GM06990 (cell line): ENCODE measurements at regions not wholly inside any gene's neighbourhood (a gene's known extent, or its start where the extent isn't known, plus 50 kb on each side); places are given as distances from the start of the nearest gene placed in this dataset.
"Not testable (repeated sequence)": the region's sequence is repeated elsewhere in the genome, so short reads cannot be mapped to it uniquely, and the experiment has no call there.

Experiments
- DNase-seq: peaks from one replicate; pipeline ENCODE4 v3.0.0-alpha.2; 2011; ENCODE audit not compliant: insufficient read length; ENCODE audit errors: extremely low read depth
- H3K27me3 ChIP-seq: replicated peaks from 2 replicates; pipeline ENCODE4 v1.6.0; 2011; ENCODE audit warnings: low read length; ENCODE audit not compliant: control insufficient read depth, insufficient read depth
- H3K36me3 ChIP-seq: 2 replicates; pipeline ENCODE4 v1.5.1; 2011; ENCODE audit warnings: low read length; ENCODE audit not compliant: control insufficient read depth, insufficient read depth
- H3K4me3 ChIP-seq: replicated peaks from 2 replicates; pipeline ENCODE4 v1.5.1; 2011; ENCODE audit warnings: low read depth, mild to moderate bottlenecking, control low read depth, low read length
- CTCF ChIP-seq: IDR thresholded peaks from 2 replicates; pipeline ENCODE4 v1.5.1; 2011; ENCODE audit warnings: low read length, control low read depth, mild to moderate bottlenecking, inconsistent platforms; ENCODE audit not compliant: insufficient read depth, poor library complexity, severe bottlenecking

DNA sequence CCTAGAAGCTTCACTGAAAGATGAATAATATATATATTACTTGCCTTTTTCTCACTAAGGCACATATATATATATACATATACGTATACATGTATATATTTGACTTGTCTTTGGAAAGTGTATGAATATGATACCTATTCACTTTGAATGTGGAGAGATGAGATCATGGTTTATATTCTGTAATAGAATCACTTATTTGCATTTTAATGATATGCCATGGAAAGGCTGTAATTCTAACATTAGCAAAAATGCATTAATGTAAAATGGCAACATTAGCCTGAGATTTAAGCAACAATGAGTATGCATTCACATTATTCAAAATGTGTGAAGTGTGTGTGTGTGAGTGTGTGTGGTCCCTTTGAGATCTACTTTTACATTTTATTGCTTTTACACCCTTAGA lies 54.5 kb upstream of the PRKD1 start:
- TF ChIP-seq CTCF: no peak
- no peak for DNase-seq
- H3K36me3 ChIP-seq: no peaks in the 10 kb centered on the region

GRCh38 chr14:29982993-29983392 lies 55.3 kb upstream of the PRKD1 start:
- Histone ChIP-seq H3K4me3 (no peak overlapping the region), H3K27me3 (no peaks in the 10 kb centered on the region), H3K36me3 (no peaks in the 10 kb centered on the region)
- no peak for DNase-seq
- TF ChIP-seq CTCF: no peak

More for the DNA sequence above, 54.5 kb upstream of the PRKD1 start:
- Histone ChIP-seq H3K4me3 (no peak overlapping the region), H3K27me3 (no peaks in the 10 kb centered on the region)

DNA sequence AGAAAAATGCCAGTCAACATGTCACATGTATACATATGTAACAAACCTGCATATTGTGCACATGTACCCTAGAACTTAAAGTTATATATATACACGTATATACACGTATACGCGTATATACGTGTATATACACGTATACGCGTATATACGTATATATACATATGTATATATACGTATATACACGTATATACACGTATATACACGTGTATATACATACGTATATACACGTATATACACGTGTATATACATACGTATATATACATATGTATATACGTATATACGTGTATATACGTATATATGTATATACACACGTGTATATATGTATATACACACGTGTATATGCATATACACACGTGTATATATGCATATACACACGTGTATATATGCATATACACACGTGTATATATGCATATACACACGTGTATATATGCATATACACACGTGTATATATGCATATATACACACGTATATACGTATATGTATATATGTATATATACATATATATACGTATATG lies 62.8 kb upstream of the PRKD1 start:
- DNase-seq, H3K36me3 ChIP-seq, H3K4me3 ChIP-seq, H3K27me3 ChIP-seq: not testable (repeated sequence)

- no peaks in the 10 kb centered on the region for H3K27me3 ChIP-seq
- no peak overlapping the region for H3K4me3 ChIP-seq
- no peak for DNase-seq
- no peak for TF ChIP-seq CTCF
- no peaks in the 10 kb centered on the region for H3K36me3 ChIP-seq
Measured at GRCh38 chr14:29990993-29991392, 63.3 kb upstream of the PRKD1 start.

GRCh38 chr14:29993143-29993542 lies 65.5 kb upstream of the PRKD1 start:
- no peaks in the 10 kb centered on the region for H3K36me3 ChIP-seq
- TF ChIP-seq CTCF: no peak
- no peak overlapping the region for H3K4me3 ChIP-seq
- DNase-seq: no peak
- H3K27me3 ChIP-seq: no peaks in the 10 kb centered on the region

DNA sequence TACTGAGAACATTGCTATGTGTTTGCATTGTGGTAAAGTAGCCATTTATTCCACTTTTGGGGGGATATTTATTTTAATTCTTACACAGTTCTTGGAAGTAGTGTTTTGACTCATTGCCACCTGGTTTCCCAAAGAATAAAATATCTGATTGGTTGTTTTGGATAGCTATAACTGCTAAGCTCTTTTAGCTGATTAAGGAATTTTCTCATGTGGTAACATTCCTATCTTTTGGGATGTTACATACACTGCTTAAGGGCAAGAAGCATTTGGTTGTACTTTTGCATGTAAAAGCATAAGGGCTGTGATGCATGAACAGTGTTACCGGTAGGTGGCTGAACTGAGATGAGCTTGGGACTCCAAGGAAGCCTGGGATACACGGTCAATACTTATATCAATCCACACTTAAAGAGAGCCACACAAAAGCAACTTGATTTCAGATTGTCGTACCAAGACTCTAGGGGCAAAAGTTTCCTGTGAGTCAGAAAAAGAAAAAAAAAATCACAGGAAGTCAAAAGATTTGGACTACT lies 71.4 kb upstream of the PRKD1 start:
- no peaks in the 10 kb centered on the region for H3K36me3 ChIP-seq
- no peak for TF ChIP-seq CTCF
- no peak for DNase-seq
- no peak overlapping the region for H3K4me3 ChIP-seq
- no peaks in the 10 kb centered on the region for H3K27me3 ChIP-seq
